GM20000 (cell line): ENCODE measurements at regions not wholly inside any gene's neighbourhood (a gene's known extent, or its start where the extent isn't known, plus 50 kb on each side); places are given as distances from the start of the nearest gene placed in this dataset.
"Not testable (repeated sequence)": the region's sequence is repeated elsewhere in the genome, so short reads cannot be mapped to it uniquely, and the experiment has no call there.

Experiments used
- DNase-seq: peaks from one replicate; pipeline ENCODE4 v3.0.0; 2012; ENCODE audit warnings: low spot score
- TF ChIP-seq, protein P1 (sequence below): IDR thresholded peaks from 2 replicates; pipeline ENCODE4 v1.5.1; 2012; ENCODE audit warnings: mild to moderate bottlenecking, control low read depth; ENCODE audit errors: extremely low read depth, missing control alignments

DNA sequence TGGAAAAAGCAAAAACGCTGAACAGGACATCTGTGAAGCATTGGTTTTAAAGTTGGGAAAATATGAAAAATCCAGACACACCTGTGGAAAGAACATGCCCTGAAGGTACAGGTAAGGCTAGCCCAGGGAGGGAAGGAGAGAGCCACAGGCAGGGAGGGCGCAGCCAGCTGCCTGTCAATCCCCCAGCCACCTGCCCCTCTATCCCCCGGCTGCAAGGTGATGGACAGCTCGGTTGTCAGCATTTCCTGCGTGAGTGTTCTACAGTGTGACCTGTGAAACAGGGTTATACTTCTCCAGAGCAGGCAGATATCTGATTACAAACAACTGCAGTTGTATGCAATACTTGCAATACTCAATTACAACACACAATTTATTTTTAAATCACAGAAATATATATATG, 358.1 kb downstream of the SMOC2 start:
- no peak for DNase-seq
- TF ChIP-seq, protein P1, sequence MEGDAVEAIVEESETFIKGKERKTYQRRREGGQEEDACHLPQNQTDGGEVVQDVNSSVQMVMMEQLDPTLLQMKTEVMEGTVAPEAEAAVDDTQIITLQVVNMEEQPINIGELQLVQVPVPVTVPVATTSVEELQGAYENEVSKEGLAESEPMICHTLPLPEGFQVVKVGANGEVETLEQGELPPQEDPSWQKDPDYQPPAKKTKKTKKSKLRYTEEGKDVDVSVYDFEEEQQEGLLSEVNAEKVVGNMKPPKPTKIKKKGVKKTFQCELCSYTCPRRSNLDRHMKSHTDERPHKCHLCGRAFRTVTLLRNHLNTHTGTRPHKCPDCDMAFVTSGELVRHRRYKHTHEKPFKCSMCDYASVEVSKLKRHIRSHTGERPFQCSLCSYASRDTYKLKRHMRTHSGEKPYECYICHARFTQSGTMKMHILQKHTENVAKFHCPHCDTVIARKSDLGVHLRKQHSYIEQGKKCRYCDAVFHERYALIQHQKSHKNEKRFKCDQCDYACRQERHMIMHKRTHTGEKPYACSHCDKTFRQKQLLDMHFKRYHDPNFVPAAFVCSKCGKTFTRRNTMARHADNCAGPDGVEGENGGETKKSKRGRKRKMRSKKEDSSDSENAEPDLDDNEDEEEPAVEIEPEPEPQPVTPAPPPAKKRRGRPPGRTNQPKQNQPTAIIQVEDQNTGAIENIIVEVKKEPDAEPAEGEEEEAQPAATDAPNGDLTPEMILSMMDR: no peak

DNA sequence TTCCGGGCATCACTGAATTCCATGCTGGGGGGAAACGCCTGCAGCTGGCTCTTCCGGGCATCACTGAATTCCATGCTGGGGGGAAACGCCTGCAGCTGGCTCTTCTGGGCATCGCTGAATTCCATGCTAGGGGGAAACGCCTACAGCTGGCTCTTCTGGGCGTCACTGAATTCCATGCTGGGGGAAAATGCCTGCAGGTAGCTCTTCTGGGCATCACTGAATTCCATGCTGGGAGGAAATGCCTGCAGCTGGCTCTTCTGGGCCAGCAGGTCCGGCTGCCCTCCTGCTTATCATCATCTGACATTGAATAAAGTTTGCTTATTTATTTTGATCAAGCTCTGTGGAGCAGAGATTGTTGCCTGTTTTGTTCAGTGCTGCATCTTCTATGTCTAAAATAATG, 355.1 kb downstream of the SMOC2 start:
- TF ChIP-seq, protein P1: no peak
- no peak for DNase-seq

DNA sequence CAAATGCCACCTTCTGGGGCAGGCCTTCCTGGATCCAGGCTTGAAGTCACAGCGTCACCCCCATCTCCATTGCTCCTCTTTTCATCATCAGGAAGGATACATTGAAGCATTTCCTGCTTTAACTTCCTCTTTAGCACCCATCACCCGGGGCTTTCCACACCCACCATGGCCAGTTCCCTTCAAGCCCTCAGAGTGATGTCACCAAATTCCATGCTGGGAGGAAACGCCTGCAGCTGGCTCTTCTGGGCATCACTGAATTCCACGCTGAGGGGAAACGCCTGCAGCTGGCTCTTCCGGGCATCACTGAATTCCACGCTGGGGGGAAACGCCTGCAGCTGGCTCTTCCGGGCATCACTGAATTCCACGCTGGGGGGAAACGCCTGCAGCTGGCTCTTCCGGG, 354.6 kb downstream of the SMOC2 start:
- DNase-seq: not testable (repeated sequence)

DNA sequence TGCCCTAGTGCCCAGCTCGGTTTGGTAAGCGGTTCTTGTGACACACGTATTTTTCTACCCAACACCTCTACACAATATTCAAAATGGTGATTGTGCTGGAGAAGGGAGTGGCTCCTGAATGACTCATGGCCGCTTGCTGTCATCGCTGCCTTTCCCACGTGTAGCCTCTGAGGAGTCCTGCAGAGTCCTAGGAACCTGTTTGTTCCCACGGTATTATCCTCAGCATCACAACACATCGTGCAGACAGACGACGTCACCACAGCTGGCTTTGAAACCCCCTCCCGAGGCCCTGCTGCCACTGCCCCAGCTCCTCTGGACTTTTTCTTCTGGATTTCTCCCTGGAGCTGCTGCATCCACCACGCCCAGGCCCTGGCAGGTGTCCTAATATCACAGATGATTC, 353.5 kb downstream of the SMOC2 start:
- no peak for DNase-seq
- TF ChIP-seq, protein P1: no peak

DNA sequence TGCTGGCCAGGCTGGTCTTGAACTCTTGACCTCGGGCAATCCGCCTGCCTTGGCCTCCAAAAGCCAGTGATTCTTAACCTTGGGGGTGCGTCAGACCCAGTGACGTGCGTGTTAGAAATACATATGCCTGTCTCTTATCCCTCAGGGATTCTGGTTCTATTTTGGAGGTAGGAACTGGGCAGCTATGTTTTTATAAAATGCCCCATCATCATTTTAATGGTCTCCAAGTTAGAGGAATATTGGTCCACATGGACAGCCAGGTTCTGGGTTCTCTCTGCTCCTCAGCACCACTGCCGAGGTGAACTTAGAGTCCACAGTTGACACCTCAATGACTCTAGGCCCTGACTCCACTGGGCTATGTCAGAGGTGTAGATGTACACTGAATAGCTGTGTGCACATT, 352.7 kb downstream of the SMOC2 start:
- TF ChIP-seq, protein P1: no peak
- no peak for DNase-seq

DNA sequence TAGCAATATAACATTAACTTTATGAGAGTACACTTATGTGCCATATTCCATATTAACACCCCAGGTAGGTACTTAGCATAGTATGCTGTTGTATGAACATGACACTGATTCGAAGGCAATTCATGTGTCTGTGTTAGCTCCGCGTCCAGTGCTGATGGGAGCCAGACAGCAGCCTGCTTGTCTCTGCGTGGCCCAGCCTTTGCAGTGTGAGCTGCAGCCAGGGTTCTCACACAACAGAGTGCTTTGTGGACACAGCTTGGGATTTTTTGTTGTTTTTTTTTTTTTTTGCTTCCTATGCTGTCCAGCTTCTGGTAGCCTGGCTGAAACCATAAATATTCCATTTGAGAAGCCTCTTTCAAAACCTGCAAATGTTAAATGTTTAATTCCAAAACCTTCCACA, 350.9 kb downstream of the SMOC2 start:
- DNase-seq: no peak
- TF ChIP-seq, protein P1: no peak

DNA sequence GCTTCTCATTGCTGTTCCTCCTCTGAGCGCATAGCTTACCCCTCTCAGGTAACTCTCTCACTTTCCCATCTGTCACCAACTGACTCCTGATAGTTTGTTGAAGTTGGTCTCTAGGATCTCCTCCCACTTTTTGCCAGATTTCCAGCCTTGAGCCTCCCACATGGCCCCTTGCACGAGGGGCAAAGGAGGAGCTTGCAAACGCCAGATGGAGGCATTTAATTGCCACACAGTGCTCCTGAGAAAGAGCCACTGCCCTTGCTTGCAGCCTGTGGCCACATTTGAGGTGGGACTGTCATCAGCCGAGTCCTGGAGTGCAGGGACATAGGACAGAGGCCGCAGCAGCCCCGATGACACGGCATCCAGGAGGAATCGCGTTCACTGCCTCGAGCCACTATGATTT, 348.7 kb downstream of the SMOC2 start:
- DNase-seq: no peak
- TF ChIP-seq, protein P1: no peak

DNA sequence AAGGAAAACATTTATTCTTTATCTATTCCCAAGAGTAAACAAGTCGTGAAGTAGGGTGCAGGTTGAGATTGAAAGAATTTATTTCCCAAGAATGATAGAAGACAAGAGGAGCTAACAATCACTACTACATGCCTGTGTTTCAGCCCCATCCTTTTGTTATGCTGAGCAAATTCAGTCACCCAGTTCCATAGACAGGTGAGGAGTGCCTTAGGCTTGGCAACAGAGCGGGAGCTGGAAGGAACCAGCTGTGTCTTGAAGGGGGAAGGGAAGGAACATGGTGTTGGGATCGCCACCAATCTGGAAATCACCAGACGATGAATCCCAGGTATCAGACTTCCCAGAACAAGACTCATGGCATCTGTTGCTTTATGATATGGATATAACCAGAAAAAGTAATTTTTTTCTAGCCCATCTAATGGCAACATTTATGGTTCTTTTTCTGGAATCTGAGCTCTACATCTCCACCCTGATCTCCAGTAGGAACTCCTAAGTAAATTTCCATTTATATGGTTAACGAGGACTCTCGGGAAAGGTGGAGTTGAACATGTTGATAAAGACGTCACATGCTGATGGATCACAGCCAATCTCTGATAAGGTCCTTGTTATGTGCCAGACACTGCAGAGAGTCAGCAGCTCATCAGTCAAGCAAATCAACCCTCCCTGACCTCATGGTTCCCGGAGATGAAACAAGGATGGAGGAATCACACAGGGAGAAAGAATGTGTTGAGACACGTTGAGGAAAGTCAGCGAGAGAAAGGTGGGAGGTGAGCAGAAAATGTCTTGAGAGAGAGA, 344.9 kb downstream of the SMOC2 start:
- DNase-seq: no peak
- TF ChIP-seq, protein P1: no peak
